IPS DF 4.7 (cell line): ENCODE measurements at regions not wholly inside any gene's neighbourhood (a gene's known extent, or its start where the extent isn't known, plus 50 kb on each side); places are given as distances from the start of the nearest gene placed in this dataset.
"Not testable (repeated sequence)": the region's sequence is repeated elsewhere in the genome, so short reads cannot be mapped to it uniquely, and the experiment has no call there.

Experiments
- DNase-seq: peaks from one replicate; pipeline ENCODE4 v3.0.0-alpha.2; 2013; ENCODE audit warnings: low spot score; ENCODE audit errors: extremely low read depth

DNA sequence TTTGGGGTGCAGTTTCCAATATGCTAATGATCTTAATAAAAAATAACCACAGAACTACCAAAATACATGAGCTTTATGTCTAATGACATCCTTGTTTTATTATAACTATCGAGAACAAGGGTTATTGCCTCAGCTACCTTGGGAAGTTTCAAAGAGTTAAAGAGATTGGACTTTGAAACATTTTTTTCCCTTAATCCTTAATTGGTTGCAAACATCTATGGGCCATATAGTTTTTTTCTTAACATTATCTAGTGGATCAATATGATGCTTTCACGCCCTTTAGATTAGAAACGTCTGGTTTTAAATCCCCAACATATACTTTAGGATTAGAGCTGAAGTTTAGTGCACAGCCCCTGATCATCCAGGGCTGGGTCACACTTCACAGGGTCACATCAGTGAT lies 219.2 kb upstream of the SGO1 start:
- no peak for DNase-seq

DNA sequence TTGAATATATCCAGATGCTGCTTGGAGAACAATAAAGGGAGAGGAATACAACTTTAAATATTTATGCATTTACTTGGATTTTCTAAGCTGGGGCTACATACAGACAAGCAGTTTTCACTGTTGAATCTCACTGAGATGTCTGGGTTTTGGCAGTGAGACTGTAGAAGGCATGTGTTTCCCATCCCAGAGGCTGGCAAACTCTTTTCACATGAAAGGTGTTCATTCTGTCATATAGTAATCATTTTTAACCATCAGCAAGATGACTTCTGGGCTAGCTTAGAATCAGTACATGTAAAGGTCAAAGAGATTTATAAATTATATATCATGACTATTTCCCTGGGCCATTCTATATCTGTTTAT lies 218.7 kb upstream of the SGO1 start:
- no peak for DNase-seq

DNA sequence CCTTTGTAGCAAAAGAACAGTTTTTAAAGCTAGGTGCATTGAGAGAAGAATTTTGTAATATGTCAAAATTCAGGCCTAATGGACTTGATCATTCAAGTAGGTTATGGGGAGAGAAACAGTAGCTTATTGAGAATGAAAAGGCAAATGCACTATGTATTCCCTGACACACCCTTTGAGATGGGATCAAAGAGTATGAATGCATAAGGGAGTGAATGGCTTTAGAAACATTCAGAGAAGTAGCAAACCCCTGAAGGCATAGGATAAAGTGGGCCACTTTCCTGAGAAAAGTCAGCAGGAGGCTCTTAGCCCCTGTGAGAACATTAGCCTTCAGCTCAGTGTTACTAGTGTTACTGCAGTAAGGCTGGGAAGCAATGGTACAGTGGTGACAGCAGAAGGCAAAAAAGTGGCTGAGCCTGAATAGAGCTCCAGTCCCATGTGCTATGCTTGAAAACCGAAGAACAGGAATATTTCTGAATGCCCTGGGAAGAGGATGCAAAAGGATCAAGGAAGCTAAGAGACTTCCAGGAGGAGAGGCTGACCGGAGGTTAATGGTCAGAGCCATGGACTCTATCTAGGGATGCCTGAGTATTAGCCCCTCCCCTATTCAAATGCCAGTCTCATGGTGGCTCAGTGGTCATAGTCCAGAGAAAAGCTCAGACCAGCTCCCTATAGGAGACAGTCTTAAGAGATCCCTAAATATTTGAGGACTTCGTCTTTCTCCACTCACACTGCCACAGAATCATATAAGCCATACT lies 218.2 kb upstream of the SGO1 start:
- no peak for DNase-seq

DNA sequence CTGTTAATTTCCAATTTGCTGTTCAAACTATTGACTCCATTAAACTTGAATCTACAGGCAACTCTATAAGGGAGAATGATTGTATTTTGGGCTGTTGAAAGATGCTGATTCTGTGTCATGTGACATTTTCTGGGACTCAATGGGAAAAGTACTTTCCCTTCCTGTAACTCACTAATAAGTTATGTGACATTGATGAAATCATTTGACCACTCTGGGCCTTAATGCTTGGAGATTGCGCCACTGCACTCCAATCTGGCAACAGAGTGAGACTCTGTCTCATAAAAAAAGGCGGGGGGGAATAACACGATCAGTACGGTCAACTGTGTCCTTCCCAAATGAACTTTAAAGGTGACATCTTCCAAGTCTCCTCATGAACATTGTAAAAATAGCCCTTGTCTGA lies 215.2 kb upstream of the SGO1 start:
- DNase-seq: no peak

DNA sequence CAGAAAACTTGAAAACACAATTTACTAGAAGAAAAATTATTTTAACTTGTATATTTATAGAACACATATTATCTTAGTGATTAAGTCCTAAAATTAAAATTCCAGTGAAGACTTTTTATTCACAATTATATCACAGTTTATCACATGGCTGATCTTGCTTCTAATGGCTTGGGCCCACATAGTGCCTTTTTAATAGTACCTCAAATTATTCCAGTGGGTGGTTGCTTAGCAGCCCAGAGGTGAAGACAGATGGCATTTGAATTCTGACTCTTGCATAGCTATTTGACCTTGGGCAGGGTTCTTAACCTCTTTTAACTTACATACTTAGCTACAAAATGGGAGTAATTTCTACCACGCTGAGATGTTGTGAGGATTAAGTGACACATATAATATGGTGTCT lies 214.7 kb upstream of the SGO1 start:
- no peak for DNase-seq

DNA sequence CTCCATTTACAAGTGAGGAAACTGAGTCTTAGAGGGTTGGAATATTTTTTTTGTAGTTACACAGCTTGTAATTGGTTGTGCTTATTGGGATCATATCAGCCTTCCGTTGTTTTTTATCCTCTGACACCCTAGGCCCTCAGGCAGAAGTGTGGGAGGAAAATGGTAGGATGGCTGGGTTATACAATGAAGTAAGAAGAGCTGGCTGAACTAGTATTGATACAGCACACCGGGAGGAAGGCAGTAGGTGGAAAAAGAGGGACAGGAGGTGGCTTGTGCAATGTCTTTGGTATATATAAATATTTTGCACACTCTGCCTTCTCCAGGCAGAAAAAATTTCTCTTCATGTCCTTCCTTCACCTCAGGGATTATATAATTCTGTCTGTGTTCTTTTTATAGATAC lies 214.3 kb upstream of the SGO1 start:
- no peak for DNase-seq

DNA sequence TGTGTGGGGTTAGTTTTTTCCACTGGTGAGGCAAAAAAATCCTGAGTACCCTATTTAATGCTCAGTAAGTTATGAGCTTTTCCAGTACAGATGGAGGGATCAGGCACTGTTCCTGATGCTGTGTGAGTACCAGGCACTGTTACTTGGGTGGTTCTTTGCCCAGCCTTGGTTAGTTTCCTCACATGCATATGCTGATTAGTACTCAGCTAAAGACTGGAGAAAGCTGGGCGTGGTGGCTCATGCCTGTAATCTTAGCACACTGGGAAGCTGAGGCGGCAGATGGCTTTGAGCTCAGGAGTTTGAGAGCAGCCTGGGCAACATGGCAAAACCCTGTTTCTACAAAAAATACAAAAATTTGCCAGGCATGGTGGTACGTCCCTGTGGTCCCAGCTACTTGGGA lies 210.3 kb upstream of the SGO1 start:
- DNase-seq: no peak

DNA sequence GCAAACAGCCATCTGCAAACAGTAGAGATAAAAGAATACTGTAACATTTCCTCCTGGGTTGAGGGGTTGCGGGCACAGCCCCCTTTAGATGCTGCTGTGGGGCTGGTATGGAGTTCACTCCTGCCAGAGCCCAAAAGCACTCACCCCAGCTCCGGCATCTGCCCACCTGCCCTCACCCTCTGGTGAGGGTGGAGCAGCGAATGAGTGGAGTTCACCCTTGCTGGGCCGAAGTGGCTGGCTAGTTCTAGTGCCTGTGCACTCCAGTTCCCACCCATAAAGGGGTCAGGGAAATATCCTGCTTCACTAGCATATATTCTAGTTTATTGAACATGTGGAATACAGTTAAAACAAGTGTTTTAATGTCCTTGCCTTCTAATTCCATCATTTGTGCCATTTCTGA lies 209.7 kb upstream of the SGO1 start:
- no peak for DNase-seq

DNA sequence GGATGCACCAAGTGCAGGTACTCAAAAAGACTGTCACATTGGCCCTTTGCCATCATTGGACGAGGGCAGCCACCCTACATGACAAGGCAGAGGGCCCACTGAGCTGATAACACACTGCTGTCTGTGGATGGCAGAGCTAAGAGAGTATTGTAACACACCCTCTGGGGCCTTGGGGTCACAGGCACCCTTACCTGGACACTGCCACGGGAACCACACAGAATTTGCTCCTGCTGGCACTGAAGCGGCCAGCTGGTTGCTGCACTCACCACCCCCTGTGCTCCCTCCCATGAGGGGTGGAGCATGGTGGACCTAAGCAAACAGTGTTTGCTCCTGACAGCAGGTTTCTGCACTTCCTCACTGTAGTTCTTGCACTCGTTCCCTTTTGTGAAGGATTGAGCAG lies 208.2 kb upstream of the SGO1 start:
- no peak for DNase-seq

DNA sequence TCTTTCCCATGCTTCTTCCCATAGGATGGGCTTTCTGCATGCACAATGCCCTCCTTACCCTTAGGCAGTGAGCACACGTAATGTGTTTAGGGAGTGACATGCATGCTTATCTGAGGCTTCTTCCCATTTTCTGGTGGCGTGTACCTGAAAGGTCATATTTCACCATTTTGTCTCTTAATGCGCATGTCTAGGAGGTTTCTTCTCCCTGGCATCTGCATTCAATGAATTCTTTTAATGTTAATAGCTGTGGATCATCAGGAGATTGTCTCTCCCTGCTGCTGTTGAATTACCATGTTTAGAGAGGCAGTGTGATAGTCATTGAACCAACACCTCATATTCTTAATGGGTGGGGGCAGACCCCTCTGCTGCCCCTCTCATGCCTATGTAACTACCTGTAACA lies 205.6 kb upstream of the SGO1 start:
- no peak for DNase-seq

DNA sequence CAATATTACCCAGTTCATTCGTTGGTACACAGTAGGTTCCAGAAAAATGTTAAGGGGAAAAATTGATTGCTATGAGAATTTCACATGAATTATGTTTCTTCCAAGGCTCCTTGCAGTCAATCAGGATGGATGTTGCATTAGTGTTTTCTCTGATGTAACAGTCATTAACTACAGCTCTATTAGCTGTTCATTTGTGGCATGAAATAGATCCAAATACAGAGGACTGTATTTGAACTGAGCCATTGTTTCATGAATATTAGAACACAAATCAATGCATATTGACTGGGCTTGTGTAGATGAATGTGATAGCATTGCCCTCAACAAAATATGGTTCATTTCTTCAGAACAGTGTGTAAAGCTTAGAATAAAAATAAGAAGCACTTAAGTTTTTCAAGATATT lies 203.0 kb upstream of the SGO1 start:
- DNase-seq: no peak

DNA sequence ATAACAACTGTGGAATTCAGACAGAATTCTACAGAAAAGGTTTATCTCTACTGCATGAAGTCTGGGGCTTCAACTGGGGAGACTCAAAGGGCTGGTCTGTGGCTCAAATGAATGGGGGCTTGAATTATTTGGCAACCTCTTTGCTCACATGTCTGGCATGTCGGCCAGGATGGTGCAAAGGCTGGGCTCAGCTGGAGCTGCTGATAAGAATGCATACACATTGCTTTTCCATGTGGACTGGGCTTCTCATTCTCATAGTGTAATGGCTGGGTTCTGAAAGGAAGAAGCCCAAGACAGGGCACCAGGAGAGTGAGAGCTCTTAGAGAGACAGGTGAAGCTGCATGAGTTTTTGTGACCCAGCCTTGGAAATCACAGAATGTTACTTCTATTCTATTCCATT lies 194.3 kb upstream of the SGO1 start:
- no peak for DNase-seq

DNA sequence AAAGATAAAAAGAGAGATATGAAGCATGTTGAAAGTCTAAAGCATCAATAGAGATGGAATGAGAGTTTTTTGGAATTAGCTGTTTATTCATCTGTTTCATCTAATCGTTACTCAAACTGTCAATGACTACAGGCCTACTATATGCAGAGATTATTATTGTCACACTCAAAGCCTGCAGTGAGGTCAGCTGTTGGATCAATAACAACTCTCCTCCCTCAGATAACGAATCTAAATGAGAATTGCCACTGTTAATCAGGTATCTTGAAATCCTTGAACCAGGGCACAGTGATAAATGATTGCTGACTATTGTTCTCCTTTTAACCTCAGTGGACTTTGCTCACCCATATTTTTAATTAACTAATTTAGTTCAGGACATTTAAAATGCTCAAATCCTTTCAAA lies 192.3 kb upstream of the SGO1 start:
- no peak for DNase-seq

DNA sequence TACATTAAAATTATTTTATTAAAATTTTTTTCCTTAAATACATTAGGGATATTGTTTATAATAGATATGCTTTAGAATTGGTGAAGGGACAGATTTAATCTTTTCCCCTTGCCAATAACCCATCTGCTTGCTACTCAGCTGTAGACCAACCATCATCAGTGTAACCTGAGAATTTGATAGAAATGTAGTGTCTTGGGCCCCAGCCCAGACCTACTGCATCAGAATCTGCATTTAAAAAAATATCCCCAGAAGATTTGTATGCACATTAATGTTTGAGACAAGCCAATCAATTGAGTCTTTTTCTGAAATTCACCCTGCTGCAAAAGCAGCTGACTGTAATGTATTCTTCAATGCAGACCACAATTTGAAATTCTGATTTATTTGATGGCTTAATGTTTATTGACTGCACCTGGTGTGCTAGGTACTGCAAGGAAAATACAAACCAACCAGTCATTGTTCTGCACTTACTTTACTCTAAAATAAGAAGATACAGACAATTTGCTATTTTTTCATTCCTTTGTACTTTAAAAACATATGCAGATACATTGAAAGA lies 190.7 kb upstream of the SGO1 start:
- DNase-seq: no peak

DNA sequence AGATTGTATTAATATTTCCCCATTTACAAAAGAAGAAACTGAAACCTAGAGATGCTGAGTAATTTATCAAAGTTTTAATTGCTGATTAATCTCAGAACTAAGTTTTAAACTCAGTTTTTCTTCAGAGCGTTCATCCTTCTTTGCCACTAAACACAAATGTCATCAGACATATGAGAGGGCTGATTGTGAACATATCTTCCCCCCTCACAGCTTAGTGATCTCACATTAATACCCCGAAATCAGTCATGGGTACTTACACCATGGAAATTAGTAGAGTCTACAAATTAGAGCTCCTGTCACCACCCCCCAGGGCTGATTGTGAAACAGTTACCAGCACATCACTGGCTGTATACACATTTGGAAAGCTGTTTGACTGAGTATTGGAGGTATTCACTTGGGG lies 189.3 kb upstream of the SGO1 start:
- no peak for DNase-seq

DNA sequence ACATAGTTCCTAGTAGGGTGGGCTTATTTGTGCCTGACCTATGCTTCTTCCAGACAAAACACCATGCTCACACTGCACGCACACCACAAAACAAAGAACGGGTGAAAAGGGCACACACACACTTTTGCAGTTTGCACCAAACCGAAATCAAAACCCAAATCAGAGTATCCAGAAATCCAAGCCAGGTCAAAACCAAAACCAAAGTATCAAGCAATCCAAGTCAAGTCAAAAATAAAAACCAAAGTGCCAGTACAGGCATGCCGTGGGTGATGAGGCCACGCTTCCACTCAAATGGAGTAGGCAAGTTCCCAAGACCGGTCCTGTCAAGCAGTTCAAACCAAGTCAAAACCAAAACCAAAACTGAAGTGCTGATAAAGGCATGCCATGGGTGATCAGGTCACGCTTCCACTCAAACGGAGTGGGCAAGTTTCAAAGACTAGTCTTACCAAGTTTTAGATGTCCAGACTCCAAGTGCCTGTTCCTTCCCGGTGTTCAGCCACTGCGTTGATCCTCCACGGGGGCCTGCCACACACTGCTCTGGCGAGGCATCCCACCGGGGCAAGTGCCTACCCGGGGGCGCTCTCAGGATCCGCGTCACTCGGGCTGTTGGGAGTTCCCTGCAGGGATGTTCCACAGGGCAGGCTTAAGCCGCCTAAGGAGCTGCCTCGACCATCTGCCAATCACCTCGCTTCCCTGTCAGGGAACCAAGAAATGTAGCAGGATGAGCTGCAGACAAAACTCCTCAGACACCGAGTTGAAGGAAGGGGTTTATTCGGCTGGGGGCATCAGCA lies 184.5 kb upstream of the SGO1 start:
- not testable (repeated sequence) for DNase-seq

DNA sequence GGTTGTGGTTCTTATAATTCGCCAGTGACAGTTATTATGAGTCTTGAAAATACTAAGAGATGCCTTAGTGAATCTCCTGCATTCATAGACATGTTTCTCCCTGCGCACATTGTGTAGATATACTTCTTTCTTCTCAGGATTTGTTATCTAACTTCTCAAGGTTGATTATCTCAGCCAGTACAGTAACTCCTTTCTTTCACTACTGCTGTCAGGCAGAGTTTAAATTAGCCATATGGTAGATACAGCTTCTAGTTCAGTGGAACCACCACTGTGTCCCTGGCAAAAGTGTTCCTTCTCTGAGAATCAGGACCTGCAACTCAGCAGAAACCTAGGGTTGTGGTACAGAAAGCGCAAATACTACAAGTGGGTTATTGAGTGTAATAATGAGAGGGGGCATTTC lies 175.0 kb upstream of the SGO1 start:
- DNase-seq: no peak

DNA sequence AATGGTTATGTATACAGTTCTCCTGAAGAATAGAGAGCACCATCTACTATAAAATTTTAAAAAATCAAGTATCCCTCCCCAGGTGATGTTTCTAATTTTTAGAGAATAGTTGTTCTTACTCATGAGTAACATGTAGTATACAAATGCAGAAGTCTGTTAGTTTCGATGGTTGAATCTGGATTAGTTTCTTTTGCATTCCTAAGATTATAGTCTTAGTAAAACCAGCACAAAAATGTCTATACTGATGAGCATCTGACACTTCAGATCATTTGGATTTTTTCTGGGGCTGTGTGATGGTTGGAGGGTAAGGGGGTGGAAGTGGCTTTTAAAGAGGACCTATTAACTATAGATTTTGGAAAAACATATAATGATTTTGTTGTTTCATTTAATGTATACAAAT lies 167.3 kb upstream of the SGO1 start:
- DNase-seq: no peak

DNA sequence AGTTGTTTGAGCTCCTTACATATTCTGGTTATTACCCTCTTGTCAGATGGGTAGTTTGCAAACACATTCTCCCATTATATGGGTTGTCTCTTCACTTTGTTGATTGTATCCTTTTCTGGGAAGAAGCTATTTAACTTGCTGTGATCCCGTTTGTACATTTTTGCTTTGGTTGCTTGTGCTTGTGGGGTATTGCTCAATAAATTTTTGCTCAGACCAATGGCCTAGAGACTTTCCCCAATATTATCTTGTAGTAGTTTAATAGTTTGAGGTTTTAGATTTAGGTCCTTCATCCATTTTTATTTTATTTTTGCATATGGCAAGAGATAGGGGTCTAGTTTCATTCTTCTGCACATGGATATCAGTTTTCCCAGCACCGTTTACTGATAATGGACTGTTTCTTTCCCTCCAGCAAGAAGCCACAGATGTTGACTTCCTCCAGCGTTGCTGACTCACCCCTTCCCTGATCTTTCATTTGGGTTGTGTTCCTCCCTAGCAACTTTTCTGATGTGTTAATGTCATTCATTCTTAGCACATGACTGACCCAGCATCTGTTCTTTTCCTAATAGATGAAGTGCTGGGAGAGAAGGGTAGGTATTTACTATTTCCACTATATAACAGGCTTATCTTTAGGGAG lies 166.7 kb upstream of the SGO1 start:
- no peak for DNase-seq

DNA sequence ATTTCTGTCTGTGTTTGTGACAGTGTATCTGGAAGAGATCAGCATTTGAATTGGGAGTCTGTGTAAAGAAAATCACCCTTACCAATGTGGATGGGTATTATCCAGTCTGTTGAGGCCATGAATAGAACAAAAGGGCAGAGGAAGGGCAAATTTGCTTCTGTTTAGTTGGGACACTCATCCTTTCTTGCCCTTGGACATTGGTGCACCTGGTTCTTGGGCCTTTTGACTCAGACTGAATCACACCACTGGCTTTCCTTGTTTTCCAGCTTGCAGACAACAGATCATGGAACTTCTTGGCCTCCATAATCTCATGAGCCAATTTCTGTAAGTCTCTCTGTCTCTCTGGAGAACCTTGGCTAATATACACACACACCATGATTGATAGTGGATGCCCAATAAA lies 164.4 kb upstream of the SGO1 start:
- DNase-seq: no peak

DNA sequence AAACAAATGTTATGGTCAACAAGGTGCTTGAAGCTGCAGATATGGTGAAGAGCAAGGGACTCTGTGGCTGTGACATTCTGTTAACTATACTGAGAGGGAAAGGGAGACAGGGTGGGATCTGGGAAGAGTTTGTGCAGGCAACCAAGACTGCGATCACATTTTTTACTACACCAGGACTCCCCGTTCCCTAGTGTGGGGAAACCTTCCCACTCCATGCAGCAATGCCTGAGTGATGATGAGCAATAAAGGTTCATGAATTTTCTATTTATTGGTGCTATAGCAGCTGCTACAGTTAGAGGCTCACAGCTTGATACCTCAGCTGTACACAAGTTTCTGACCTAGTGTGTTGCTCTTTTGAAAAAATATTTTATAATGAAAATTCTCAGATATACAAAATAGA lies 160.9 kb upstream of the SGO1 start:
- no peak for DNase-seq

DNA sequence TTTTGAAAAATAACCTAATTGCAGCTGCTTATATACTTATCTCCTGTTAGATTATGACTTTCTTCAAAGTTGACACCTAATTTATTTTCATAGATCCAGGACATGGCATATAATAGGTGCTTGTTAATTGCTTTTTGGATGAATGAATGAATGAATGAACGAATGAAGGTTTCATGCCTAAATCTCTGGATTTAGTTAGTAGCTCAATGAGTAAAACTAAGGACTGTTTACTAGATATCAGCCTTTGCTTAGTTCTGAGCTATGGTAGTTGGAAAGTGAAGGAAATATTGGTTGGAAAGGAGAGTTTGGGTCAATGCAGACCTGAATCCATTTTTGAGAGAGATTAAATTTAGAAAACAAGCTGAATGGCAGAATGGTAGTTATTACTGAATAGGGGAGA lies 160.4 kb upstream of the SGO1 start:
- no peak for DNase-seq
